PC-9 (cell line): ENCODE measurements at regions not wholly inside any gene's neighbourhood (a gene's known extent, or its start where the extent isn't known, plus 50 kb on each side); places are given as distances from the start of the nearest gene placed in this dataset.

Experiments
- CTCF ChIP-seq: fragments of 200-600 bp; sonication (generic); conservative IDR thresholded peaks from 2 replicates; pipeline ENCODE4 v1.6.1; 2017; ENCODE audit warnings: mixed run types, antibody characterized with exemption, mild to moderate bottlenecking, moderate library complexity
- EZH2 ChIP-seq: fragments of 200-600 bp; sonication (generic); IDR thresholded peaks from 2 replicates; pipeline ENCODE4 v1.8.0; 2017; ENCODE audit warnings: antibody characterized with exemption, low read depth

GRCh38 chr13:64633948-64634347 lies 2596.2 kb downstream of the PCDH9 start:
- TF ChIP-seq CTCF = no peak
- no peak for TF ChIP-seq EZH2
